ENCODE measurements at regions not wholly inside any gene's neighbourhood (a gene's known extent, or its start where the extent isn't known, plus 50 kb on each side); places are given as distances from the start of the nearest gene placed in this dataset.

GRCh38 chr1:96360036-96360795, 361.4 kb upstream of the PTBP2 start:
- TF ChIP-seq CTCF (conservative IDR thresholded peaks at IDR 0.05; ENCODE audit: low read length), result no peak
- no peak for TF ChIP-seq EZH2phosphoT487 (IDR thresholded peaks at IDR 0.05; ENCODE audit: borderline replicate concordance, low read depth, low read length)

All from OCI-LY7 (cell line).